ENCODE measurements at regions not wholly inside any gene's neighbourhood (a gene's known extent, or its start where the extent isn't known, plus 50 kb on each side); places are given as distances from the start of the nearest gene placed in this dataset.

- peak overlapping the region in 2 of 7 donors; percentile 4 to 50 for H3K27ac Mint-ChIP-seq
- Histone ChIP-seq H4K20me1 (ENCODE audit: insufficient read depth, low read length) (no peaks in the 10 kb centered on the region), H3K27me3 (ENCODE audit: control insufficient read depth in 2 of 2, insufficient read depth in 2 of 2, low read length in 2 of 2) (no peaks in the 10 kb centered on the region), H3K9me3 (replicated peaks in 1 of 2; ENCODE audit: control insufficient read depth in 1 of 2, insufficient read depth in 1 of 2, low read length in 2 of 2) (no peaks in the 10 kb centered on the region), H3K9ac (ENCODE audit: insufficient read depth, low read length, poor library complexity, severe bottlenecking) (no peak overlapping the region), H2AFZ (ENCODE audit: insufficient read depth, low read depth, low read length, poor library complexity, severe bottlenecking) (no peak overlapping the region), H3K36me3 (replicated peaks in 1 of 2; ENCODE audit: control insufficient read depth in 1 of 2, insufficient read depth in 2 of 2, low read length in 2 of 2) (no peaks in the 10 kb centered on the region), H3K4me3 (replicated peaks in 1 of 3; ENCODE audit: low read depth in 2 of 3, low read length in 3 of 3) (no peak overlapping the region), H3K4me1 (ENCODE audit: control insufficient read depth in 1 of 2, insufficient read depth in 2 of 2, low read length in 2 of 2) (peaks cover 12 to 23% of the 10 kb centered on the region in 2 donors), H3K4me2 (replicated peaks; ENCODE audit: extremely low read depth, low read length, poor library complexity, severe bottlenecking) (no peak overlapping the region), H3K79me2 (ENCODE audit: insufficient read depth, low read length) (no peaks in the 10 kb centered on the region), H3K27ac (ENCODE audit: low read depth in 1 of 2, low read length in 2 of 2) (no peak overlapping the region)
- no peak for TF ChIP-seq CTCF (IDR thresholded peaks at IDR 0.05)
- peaks cover 0 to 8% (median 3%) of the 10 kb centered on the region in 7 donors for H3K9me3 Mint-ChIP-seq
- no peak for DNase-seq
- H3K27me3 Mint-ChIP-seq (ENCODE audit: low read depth in 3 of 3) = peaks cover 0 to 2% (median 0%) of the 10 kb centered on the region in 3 donors
- H3K4me3 Mint-ChIP-seq = no peak overlapping the region
- H3K36me3 Mint-ChIP-seq = no peaks in the 10 kb centered on the region
- WGBS (ENCODE audit: insufficient coverage) = 97% methylated on average over 3 of the region's 4 CpGs
- H3K4me1 Mint-ChIP-seq = peaks cover 25% of the 10 kb centered on the region
- intact Hi-C loops (cut with micrococcal nuclease) = loop anchor here (10.0 kb wide), 2 partner anchors 127 to 427 kb away; partner anchors contain the start of gene HS3ST3B1 (in 1 of the 2)
Observed at GRCh38 chr17:14731591-14731990, 430.7 kb downstream of the HS3ST3B1 start.

- H3K4me1 ChIP-seq (ENCODE audit: control insufficient read depth in 1 of 2, insufficient read depth in 2 of 2, low read length in 2 of 2) = peaks cover 12 to 23% of the 10 kb centered on the region in 2 donors
- Mint-ChIP-seq H3K27ac (no peak overlapping the region), H3K36me3 (no peaks in the 10 kb centered on the region), H3K27me3 (ENCODE audit: low read depth in 3 of 3) (peaks cover 0 to 2% (median 0%) of the 10 kb centered on the region in 3 donors), H3K4me1 (peaks cover 24% of the 10 kb centered on the region), H3K4me3 (no peak overlapping the region), H3K9me3 (peaks cover 0 to 8% (median 3%) of the 10 kb centered on the region in 7 donors)
- H3K4me3 ChIP-seq (replicated peaks in 1 of 3; ENCODE audit: low read depth in 2 of 3, low read length in 3 of 3) = no peak overlapping the region
- H3K4me2 ChIP-seq (replicated peaks; ENCODE audit: extremely low read depth, low read length, poor library complexity, severe bottlenecking) = no peak overlapping the region
- no peaks in the 10 kb centered on the region for H3K27me3 ChIP-seq (ENCODE audit: control insufficient read depth in 2 of 2, insufficient read depth in 2 of 2, low read length in 2 of 2)
- no peaks in the 10 kb centered on the region for H4K20me1 ChIP-seq (ENCODE audit: insufficient read depth, low read length)
- no peak for DNase-seq
- H3K79me2 ChIP-seq (ENCODE audit: insufficient read depth, low read length) = no peaks in the 10 kb centered on the region
- no peaks in the 10 kb centered on the region for H3K9me3 ChIP-seq (replicated peaks in 1 of 2; ENCODE audit: control insufficient read depth in 1 of 2, insufficient read depth in 1 of 2, low read length in 2 of 2)
- H3K27ac ChIP-seq (ENCODE audit: low read depth in 1 of 2, low read length in 2 of 2) = no peak overlapping the region
- WGBS (ENCODE audit: insufficient coverage) = 100% methylated on average over 2 of the region's 2 CpGs
- intact Hi-C loops (cut with micrococcal nuclease) = loop anchor here (10.0 kb wide), 2 partner anchors 126 to 426 kb away; partner anchors contain the start of gene HS3ST3B1 (in 1 of the 2)
- no peak for TF ChIP-seq CTCF (IDR thresholded peaks at IDR 0.05)
- H3K36me3 ChIP-seq (replicated peaks in 1 of 2; ENCODE audit: control insufficient read depth in 1 of 2, insufficient read depth in 2 of 2, low read length in 2 of 2) = no peaks in the 10 kb centered on the region
- no peak overlapping the region for H2AFZ ChIP-seq (ENCODE audit: insufficient read depth, low read depth, low read length, poor library complexity, severe bottlenecking)
- H3K9ac ChIP-seq (ENCODE audit: insufficient read depth, low read length, poor library complexity, severe bottlenecking) = no peak overlapping the region
Observed at GRCh38 chr17:14730821-14731220, 429.9 kb downstream of the HS3ST3B1 start.
